HG03558 (cell line): ENCODE measurements at regions not wholly inside any gene's neighbourhood (a gene's known extent, or its start where the extent isn't known, plus 50 kb on each side); places are given as distances from the start of the nearest gene placed in this dataset.
"Not testable (repeated sequence)": the region's sequence is repeated elsewhere in the genome, so short reads cannot be mapped to it uniquely, and the experiment has no call there.

Source experiments
- ATAC-seq: cut with Tn5 transposase; IDR thresholded peaks from one replicate; pipeline ENCODE4 v1.9.1; 2021; ENCODE audit warnings: moderate number of reproducible peaks; ENCODE audit not compliant: unreplicated experiment; ENCODE audit errors: extremely low read depth

- no peak for ATAC-seq
Measured at GRCh38 chrX:47776292-47777006, 60.3 kb upstream of the ZNF81 start.

- ATAC-seq: no peak
Measured at GRCh38 chrX:47772764-47773163, 63.9 kb upstream of the ZNF81 start.

- no peak for ATAC-seq
Measured at GRCh38 chrX:47771473-47771872, 65.2 kb upstream of the ZNF81 start.

DNA sequence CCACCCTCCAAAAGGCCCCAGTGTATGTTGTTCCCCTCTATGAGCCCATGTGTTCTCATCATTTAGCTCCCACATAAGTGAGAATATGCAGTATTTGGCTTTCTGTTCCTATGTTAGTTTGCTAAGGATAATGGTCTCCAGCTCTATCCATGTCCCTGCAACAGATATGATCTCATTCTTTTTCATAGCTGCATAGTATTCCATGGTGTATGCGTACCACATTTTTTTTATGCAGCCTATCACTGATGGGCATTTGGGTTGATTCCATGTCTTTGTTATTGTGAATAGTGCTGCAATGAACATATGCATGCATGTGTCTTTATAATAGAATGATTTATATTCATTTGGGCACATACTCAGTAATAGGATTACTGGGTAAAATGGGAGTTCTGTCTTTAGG is 73.9 kb upstream of the ZNF81 start:
- not testable (repeated sequence) for ATAC-seq

- ATAC-seq: no peak
Measured at GRCh38 chrX:47752685-47753084, 84.0 kb upstream of the ZNF81 start.

DNA sequence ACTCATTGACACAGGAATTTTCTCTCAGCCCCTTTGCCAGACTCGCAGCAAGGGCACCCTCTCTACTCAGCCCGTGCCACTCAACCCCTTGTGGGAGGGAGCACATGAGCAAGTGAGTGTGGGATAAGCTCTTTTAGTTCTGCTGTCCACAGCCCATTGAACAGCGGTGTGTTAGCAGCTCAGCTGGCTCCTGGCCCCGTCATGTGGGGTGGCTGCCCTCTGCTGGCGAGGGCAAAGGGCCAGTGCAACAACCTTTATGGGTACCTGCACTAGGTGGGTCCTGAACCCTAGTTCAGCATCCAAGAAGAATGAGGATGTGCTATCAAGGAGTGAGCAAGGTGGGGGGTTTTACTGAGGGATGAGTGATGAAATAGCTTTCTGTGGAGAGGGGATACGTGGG is 85.0 kb upstream of the ZNF81 start:
- no peak for ATAC-seq

- peak; percentile 79 for ATAC-seq
Measured at GRCh38 chrX:47749185-47749967, 87.3 kb upstream of the ZNF81 start.

DNA sequence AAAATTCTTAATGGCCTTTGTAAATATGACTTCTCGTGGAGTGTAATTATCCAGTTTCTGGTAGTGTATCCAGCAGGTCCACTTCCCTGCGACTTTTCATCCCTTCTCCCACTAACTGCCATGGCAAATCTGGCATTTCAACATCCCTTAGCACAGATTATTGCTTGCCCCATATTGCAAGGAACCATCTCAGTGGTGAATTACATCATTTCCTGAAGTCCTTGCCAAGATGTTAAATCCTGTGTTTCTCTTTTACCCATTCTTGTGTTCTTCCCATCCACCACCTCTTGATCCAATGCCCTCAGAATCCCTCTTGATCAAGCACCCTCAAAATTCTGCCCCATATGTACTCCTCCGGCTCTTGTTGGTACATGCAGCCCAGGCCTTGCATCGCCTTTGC is 88.1 kb upstream of the ZNF81 start:
- ATAC-seq: no peak

DNA sequence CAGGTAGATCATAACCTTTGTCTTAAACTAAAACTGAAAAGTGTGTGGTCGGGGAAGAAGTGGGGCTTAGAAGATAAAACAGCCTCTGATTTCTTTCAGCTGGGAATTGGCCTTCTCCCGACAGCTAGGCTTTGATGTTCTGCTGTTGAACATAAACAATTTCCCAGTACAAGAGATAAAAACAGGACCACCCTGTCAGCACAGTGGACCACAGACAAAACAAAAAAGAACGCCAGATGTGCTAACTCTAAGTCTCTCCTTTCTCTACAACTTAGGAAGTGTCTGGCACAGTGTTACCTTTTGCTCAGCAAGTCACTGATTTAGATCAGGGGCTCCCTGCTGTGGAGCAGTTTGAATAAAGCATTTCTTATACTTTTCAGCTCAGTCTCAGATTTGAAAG is 87.5 kb upstream of the UXT start:
- no peak for ATAC-seq

DNA sequence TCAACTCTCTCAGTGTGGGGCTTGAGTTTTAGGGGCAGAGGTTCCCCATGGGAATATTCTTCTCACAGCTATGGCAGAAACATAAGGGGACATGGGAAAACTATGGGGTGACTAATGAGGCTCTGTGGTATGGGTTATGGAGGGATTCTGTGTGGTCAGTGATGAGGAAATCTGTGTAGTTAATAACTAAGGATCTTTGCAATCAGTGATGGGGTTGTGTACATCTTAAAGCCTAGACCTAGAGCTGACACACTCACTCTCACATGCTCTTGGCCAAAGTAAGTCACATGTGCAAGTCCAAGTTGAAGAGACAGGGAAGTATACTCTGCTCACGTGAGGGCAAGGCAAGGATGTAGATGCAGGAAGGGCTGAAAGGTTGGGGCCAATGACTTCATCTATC is 86.4 kb upstream of the UXT start:
- no peak for ATAC-seq

GRCh38 chrX:47743504-47743903 is 84.5 kb upstream of the UXT start:
- no peak for ATAC-seq

DNA sequence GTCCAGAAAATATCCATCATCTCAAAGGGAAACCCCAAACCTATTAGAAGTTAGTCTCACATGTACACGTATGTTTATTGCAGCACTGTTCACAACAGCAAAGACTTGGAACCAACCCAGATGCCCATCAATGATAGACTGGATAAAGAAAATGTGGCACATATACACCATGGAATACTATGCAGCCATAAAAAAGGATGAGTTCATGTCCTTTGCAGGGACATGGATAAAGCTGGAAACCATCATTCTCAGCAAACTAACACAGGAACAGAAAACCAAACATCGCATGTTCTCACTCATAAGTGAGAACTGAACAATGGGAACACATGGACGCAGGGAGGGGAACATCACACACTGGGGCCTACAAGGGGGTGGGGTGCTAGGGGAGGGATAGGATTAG is 79.9 kb upstream of the UXT start:
- ATAC-seq: not testable (repeated sequence)

DNA sequence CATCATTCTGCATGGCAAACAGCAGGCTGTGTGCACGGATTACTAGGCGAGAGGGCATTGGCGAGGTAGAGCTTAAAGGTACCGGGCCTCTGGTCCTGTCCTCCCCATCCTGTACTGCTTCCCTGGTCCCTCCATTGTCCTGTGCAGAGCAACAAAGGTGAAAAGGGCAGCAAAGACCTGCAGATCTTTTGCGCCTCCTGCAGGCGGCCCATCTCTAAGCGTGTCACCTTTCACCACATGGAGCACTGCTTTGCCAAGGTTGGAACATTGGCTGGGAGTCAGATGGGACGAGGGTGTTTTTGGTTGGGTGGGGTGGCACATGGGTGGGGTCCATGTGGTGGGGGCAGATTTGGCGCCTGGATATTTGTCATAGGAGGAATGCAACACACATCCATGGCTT is 64.7 kb upstream of the UXT start:
- ATAC-seq: no peak

GRCh38 chrX:47723083-47723482 is 64.1 kb upstream of the UXT start:
- ATAC-seq: no peak

DNA sequence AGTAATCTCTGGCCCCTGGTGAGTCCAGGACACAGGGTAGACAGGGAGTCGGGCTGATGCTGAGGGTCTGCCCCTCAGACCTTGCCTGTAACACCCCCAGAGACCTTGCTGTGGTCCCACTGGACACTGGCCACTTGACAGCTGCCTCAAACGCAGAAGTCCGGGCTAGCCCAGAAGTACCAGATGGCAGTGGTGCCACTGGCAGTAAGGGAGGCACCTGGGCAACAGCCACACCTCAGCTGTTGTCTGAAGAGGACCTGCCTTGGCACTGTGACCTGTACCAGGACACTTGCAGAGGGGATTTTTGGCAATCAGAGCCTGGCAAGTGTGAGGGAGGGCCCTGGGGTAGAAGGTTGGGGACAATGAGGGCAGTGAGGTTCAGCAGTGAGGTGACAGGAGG is 63.3 kb upstream of the UXT start:
- no peak for ATAC-seq

GRCh38 chrX:47715078-47715477 is 56.1 kb upstream of the UXT start:
- ATAC-seq: not testable (repeated sequence)

DNA sequence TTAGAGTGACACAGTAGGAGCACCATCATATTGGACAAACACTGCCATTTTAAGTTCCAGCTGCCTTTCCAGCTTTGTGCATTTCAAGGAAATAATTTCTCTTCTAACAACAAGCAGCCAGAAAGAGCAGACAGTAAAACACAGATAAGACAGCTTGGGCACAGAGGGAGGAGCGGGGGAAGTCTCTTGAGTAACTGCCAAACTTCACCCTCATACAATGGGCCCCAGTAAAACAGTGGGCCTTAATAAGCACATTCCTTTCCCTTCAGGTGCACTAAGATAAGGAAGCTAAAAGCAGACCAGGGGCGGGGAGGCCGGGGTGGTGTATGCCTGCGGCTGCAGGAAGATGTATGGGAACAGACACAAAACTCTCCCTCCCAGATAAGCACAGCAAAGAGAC is 53.7 kb upstream of the UXT start:
- ATAC-seq: not testable (repeated sequence)

DNA sequence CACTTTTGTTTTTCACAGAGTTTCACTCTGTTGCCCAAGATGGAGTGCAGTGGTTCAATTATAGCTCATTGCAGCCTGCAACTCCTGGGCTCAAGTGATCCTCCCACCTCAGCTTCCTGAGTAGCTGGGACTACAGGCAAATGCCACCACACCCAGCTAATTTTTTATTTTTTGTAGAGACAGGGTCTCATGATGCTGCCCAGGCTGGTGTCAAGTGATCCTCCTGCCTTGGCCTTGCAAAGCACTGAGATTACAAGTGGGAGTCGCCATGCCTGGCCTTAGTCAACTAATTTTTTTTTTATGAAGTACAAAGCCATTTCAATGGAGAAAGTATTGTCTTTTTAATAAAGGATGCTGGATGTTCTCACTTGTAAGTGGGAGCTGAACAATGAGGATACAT is 51.3 kb upstream of the UXT start:
- ATAC-seq: no peak
